NK-92 (cell line): ENCODE measurements at regions not wholly inside any gene's neighbourhood (a gene's known extent, or its start where the extent isn't known, plus 50 kb on each side); places are given as distances from the start of the nearest gene placed in this dataset.

Experiments used
- DNase-seq: peaks from one replicate; lab custom pipeline; 2025; ENCODE audit not compliant: unreplicated experiment; lab: John Stamatoyannopoulos, UW

GRCh38 chr4:124018383-124019317, 622.1 kb downstream of the SPRY1 start:
- DNase-seq, result no peak

GRCh38 chr4:124019749-124020549, 623.4 kb downstream of the SPRY1 start:
- DNase-seq, result no peak

- no peak for DNase-seq
Observed at GRCh38 chr4:124025000-124025399, 628.4 kb downstream of the SPRY1 start.

- DNase-seq, result no peak
Observed at GRCh38 chr4:124025428-124025827, 628.8 kb downstream of the SPRY1 start.

- no peak for DNase-seq
Observed at GRCh38 chr4:124028182-124028581, 631.6 kb downstream of the SPRY1 start.

GRCh38 chr4:124030147-124030546, 633.6 kb downstream of the SPRY1 start:
- DNase-seq, result no peak

GRCh38 chr4:124032035-124032434, 635.4 kb downstream of the SPRY1 start:
- DNase-seq, result no peak

- DNase-seq, result no peak
Observed at GRCh38 chr4:124035364-124036041, 638.9 kb downstream of the SPRY1 start.

GRCh38 chr4:124037236-124037635, 640.6 kb downstream of the SPRY1 start:
- DNase-seq, result no peak

- no peak for DNase-seq
Observed at GRCh38 chr4:124044330-124044729, 647.7 kb downstream of the SPRY1 start.

GRCh38 chr4:124044867-124045266, 648.3 kb downstream of the SPRY1 start:
- DNase-seq, result no peak

GRCh38 chr4:124046190-124046589, 649.6 kb downstream of the SPRY1 start:
- no peak for DNase-seq

- DNase-seq, result no peak
Observed at GRCh38 chr4:124053872-124054538, 657.4 kb downstream of the SPRY1 start.

- DNase-seq, result no peak
Observed at GRCh38 chr4:124055336-124055735, 657.2 kb downstream of the ANKRD50 start.

GRCh38 chr4:124055896-124056295, 656.6 kb downstream of the ANKRD50 start:
- DNase-seq, result no peak

GRCh38 chr4:124060261-124060918, 652.1 kb downstream of the ANKRD50 start:
- DNase-seq, result no peak

GRCh38 chr4:124061413-124061812, 651.1 kb downstream of the ANKRD50 start:
- no peak for DNase-seq

GRCh38 chr4:124065422-124065821, 647.1 kb downstream of the ANKRD50 start:
- DNase-seq, result no peak

GRCh38 chr4:124065936-124066335, 646.6 kb downstream of the ANKRD50 start:
- DNase-seq, result no peak

GRCh38 chr4:124066595-124066994, 645.9 kb downstream of the ANKRD50 start:
- no peak for DNase-seq
